ENCODE measurements at regions not wholly inside any gene's neighbourhood (a gene's known extent, or its start where the extent isn't known, plus 50 kb on each side); places are given as distances from the start of the nearest gene placed in this dataset.

- ATAC-seq = peak; percentile 32
- Histone ChIP-seq H3K9me3 (no peaks in the 10 kb centered on the region), H3K27ac (no peak overlapping the region), H3K4me3 (no peak overlapping the region), H3K27me3 (no peaks in the 10 kb centered on the region), H3K36me3 (no peaks in the 10 kb centered on the region), H3K4me1 (no peaks in the 10 kb centered on the region)
- intact Hi-C loops (cut with DNase I) = no loop called here
- DNase-seq = no peak
- TF ChIP-seq CTCF (IDR thresholded peaks at IDR 0.05) = no peak
Measured at GRCh38 chr14:30085943-30086342, 158.3 kb upstream of the PRKD1 start.

- TF ChIP-seq CTCF (IDR thresholded peaks at IDR 0.05) = no peak
- no peaks in the 10 kb centered on the region for H3K4me1 ChIP-seq
- H3K9me3 ChIP-seq = no peaks in the 10 kb centered on the region
- no peak overlapping the region for H3K4me3 ChIP-seq
- DNase-seq (no peak), ATAC-seq (no peak)
- H3K27ac ChIP-seq = no peak overlapping the region
- intact Hi-C loops (cut with DNase I) = no loop called here
- no peaks in the 10 kb centered on the region for H3K36me3 ChIP-seq
- H3K27me3 ChIP-seq = no peaks in the 10 kb centered on the region
Measured at GRCh38 chr14:30088620-30089019, 161.0 kb upstream of the PRKD1 start.

GRCh38 chr14:30108975-30109700 lies 181.5 kb upstream of the PRKD1 start:
- Histone ChIP-seq H3K4me1 (no peaks in the 10 kb centered on the region), H3K36me3 (no peaks in the 10 kb centered on the region), H3K27ac (no peak overlapping the region), H3K27me3 (no peaks in the 10 kb centered on the region), H3K4me3 (no peak overlapping the region), H3K9me3 (no peaks in the 10 kb centered on the region)
- intact Hi-C loops (cut with DNase I) = no loop called here
- no peak for TF ChIP-seq CTCF (IDR thresholded peaks at IDR 0.05)
- no peak for ATAC-seq
- DNase-seq = no peak

- Histone ChIP-seq H3K27me3 (no peaks in the 10 kb centered on the region), H3K36me3 (no peaks in the 10 kb centered on the region), H3K27ac (no peak overlapping the region), H3K4me3 (no peak overlapping the region), H3K4me1 (no peaks in the 10 kb centered on the region), H3K9me3 (no peaks in the 10 kb centered on the region)
- no peak for ATAC-seq
- no peak for TF ChIP-seq CTCF (IDR thresholded peaks at IDR 0.05)
- DNase-seq = no peak
- intact Hi-C loops (cut with DNase I) = no loop called here
Measured at GRCh38 chr14:30114051-30114450, 186.4 kb upstream of the PRKD1 start.

GRCh38 chr14:30115756-30116155 lies 188.1 kb upstream of the PRKD1 start:
- no peak for DNase-seq
- Histone ChIP-seq H3K27me3 (no peaks in the 10 kb centered on the region), H3K36me3 (no peaks in the 10 kb centered on the region), H3K4me3 (no peak overlapping the region), H3K4me1 (no peaks in the 10 kb centered on the region), H3K9me3 (no peaks in the 10 kb centered on the region), H3K27ac (no peak overlapping the region)
- intact Hi-C loops (cut with DNase I) = no loop called here
- ATAC-seq = no peak
- no peak for TF ChIP-seq CTCF (IDR thresholded peaks at IDR 0.05)
